HCT116 (cell line): ENCODE measurements at regions not wholly inside any gene's neighbourhood (a gene's known extent, or its start where the extent isn't known, plus 50 kb on each side); places are given as distances from the start of the nearest gene placed in this dataset.

ENCODE experiments used
- FOSL1 ChIP-seq: IDR thresholded peaks from 2 replicates; pipeline ENCODE4 v1.6.1; 2012; ENCODE audit warnings: low read depth
- REST ChIP-seq: IDR thresholded peaks from 2 replicates; pipeline ENCODE4 v1.6.1; 2012; ENCODE audit warnings: low read depth
- TF ChIP-seq, protein P1 (sequence below), 3 experiments: fragments of 200-600 bp in 1 of 3; sonication (generic) in 1 of 3; IDR thresholded peaks in 2 of 3; conservative IDR thresholded peaks in 1 of 3; 2 replicates each; pipeline ENCODE4 v1.5.1; 2012 to 2017; ENCODE audit warnings: low read depth in 2 of 3, low read length in 2 of 3, antibody characterized with exemption in 1 of 3, borderline replicate concordance in 1 of 3, control low read depth in 1 of 3, mild to moderate bottlenecking in 1 of 3, mixed read lengths in 1 of 3, mixed run types in 1 of 3, moderate library complexity in 1 of 3; ENCODE audit not compliant: insufficient read depth in 1 of 3

DNA sequence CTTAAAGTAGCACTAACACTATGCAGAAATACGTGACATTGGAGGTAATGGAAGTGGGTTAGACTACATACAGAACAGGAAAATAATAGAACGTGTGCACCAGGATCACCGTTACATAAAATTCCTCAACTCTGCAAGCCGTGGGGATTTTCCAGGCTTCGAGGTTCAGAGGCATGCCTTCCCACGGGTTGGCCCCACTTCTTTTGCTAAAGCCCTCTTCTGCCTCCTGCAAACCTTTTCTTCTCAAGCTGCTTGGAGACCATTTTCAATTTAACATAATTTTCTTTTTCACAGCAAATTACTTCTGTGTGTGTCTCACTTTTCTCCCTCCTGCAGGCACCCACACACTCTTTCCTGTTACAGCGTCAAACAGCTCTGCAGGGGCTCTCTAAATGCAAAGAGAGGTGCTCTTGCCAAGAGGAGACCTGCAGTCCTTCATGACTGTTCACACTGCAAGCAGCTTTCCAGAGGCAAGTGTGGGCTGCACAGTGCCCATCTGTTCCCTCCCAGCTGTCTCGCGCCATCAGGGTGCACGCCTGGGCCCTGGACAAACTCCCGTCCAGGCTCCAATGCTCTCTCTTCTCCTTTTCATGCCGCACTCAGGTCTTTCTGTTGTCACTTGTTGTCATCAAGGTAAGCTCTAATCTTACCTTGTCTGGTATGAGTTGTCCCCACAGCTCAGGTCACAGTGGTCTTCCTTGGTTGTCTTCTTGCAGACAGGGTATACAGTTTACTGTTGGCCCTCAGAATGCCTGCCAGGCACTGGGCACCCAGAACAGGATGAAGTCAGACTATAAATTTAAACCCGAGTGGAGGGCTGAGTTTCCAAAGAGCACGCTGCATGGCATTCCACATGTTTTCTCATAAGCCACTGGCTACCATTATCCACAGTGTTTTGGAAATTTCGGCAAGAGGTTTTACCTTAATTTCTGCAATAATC is 164.8 kb upstream of the GGTLC1 start:
- TF ChIP-seq, protein P1, sequence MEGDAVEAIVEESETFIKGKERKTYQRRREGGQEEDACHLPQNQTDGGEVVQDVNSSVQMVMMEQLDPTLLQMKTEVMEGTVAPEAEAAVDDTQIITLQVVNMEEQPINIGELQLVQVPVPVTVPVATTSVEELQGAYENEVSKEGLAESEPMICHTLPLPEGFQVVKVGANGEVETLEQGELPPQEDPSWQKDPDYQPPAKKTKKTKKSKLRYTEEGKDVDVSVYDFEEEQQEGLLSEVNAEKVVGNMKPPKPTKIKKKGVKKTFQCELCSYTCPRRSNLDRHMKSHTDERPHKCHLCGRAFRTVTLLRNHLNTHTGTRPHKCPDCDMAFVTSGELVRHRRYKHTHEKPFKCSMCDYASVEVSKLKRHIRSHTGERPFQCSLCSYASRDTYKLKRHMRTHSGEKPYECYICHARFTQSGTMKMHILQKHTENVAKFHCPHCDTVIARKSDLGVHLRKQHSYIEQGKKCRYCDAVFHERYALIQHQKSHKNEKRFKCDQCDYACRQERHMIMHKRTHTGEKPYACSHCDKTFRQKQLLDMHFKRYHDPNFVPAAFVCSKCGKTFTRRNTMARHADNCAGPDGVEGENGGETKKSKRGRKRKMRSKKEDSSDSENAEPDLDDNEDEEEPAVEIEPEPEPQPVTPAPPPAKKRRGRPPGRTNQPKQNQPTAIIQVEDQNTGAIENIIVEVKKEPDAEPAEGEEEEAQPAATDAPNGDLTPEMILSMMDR (IDR thresholded peaks at IDR 0.05 in 2 of 3, conservative IDR thresholded peaks at IDR 0.05 in 1 of 3; ENCODE audit: borderline replicate concordance in 1 of 3, insufficient read depth in 1 of 3, low read depth in 2 of 3, low read length in 2 of 3): no peak
- TF ChIP-seq FOSL1: no peak
- no peak for TF ChIP-seq REST
